ENCODE measurements at regions not wholly inside any gene's neighbourhood (a gene's known extent, or its start where the extent isn't known, plus 50 kb on each side); places are given as distances from the start of the nearest gene placed in this dataset.
"Not testable (repeated sequence)": the region's sequence is repeated elsewhere in the genome, so short reads cannot be mapped to it uniquely, and the experiment has no call there.

DNA sequence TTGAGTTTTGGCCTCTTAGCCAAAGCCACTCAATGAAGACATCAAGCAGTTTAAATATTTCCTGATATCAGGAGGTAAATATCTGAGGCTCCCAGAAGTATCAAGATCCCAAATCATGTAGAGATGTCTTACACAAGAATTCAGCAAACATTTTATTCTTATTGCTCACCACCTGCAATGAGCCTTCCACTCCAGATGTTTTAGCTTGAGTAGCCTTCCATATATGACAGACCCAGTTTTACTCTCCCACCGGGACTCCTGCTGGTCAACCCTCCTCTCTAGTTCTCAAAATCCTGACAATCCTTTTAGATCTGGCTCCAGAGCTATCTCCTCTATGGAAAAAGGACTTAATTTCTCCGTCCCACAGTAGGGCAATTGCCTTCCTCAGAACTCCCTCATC, 404.4 kb downstream of the KCNA4 start:
- H3K27me3 Mint-ChIP-seq: no peaks in the 10 kb centered on the region
- POLR2A ChIA-PET: no interaction called here
- peaks cover 12% of the 10 kb centered on the region for H3K9me3 Mint-ChIP-seq (ENCODE audit: low read depth)
- no peak overlapping the region for H3K4me3 Mint-ChIP-seq
- CTCF ChIA-PET: no interaction called here
- ATAC-seq (no peak), DNase-seq (no peak)
- no peaks in the 10 kb centered on the region for H3K36me3 Mint-ChIP-seq (ENCODE audit: low read depth)
- intact Hi-C loops (cut with DNase I, micrococcal nuclease): no loop called here
- H3K4me1 Mint-ChIP-seq: no peaks in the 10 kb centered on the region
- H3K27ac Mint-ChIP-seq: no peak overlapping the region

DNA sequence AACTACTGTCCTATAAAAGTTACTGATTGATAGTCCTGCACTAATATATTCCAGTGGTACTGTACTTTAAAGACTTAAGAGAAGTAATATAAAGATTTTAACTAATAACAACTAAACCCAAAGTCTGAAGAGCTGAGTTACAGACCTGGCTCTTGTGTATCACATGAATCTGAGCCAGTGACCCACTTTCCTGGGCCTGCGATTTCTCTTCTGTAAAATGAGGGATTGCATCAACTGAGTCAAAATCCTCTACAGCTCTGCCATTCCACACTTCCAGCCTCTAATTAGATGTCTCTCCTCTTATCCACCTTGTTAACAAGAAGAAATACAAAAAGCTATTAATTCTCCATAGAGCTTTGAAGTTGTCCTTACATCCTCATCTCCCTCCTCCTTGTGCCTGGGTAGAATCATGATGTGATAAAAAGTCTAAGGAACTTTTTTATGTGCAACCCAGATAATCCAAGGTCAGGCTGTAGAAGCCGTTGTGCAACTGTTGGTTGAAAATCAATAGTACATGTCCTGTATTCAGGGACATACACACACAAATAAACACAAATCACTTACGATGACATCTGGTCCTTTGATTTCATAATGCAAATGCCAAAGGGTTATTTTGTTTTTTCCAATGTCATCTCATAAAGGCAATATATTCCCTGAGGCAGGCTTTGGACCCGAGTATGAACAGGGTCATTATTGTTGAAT, 410.3 kb downstream of the KCNA4 start:
- Mint-ChIP-seq H3K27me3 (no peaks in the 10 kb centered on the region), H3K27ac (no peak overlapping the region), H3K4me1 (no peaks in the 10 kb centered on the region), H3K36me3 (ENCODE audit: low read depth) (no peaks in the 10 kb centered on the region), H3K9me3 (ENCODE audit: low read depth) (peaks cover 3% of the 10 kb centered on the region), H3K4me3 (no peak overlapping the region)
- intact Hi-C loops (cut with DNase I, micrococcal nuclease): no loop called here
- ATAC-seq: no peak
- DNase-seq: no peak
- CTCF ChIA-PET: no interaction called here
- POLR2A ChIA-PET: no interaction called here

DNA sequence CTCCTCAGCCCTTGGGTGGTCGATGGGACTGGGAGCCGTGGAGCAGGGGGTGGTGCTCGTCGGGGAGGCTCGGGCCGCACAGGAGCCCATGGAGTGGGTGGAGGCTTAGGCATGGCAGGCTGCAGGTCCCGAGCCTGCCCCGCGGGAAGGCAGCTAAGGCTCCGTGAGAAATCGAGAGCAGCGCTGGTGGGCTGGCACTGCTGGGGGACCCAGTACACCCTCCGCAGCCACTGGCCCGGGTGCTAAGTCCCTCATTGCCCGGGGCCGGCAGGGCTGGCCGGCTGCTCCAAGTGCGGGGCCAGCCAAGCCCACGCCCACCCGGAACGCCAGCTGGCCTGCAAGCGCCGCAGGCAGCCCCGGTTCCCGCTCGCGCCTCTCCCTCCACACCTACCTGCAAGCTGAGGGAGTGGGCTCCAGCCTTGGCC, 416.7 kb downstream of the KCNA4 start:
- CTCF ChIA-PET; H3K27ac Mint-ChIP-seq; H3K9me3 Mint-ChIP-seq (ENCODE audit: low read depth); H3K4me3 Mint-ChIP-seq; H3K36me3 Mint-ChIP-seq (ENCODE audit: low read depth); POLR2A ChIA-PET; ATAC-seq; H3K27me3 Mint-ChIP-seq; H3K4me1 Mint-ChIP-seq; DNase-seq; intact Hi-C loops (cut with DNase I, micrococcal nuclease): not testable (repeated sequence)

- ATAC-seq (no peak), DNase-seq (no peak)
- Mint-ChIP-seq H3K9me3 (ENCODE audit: low read depth) (peaks cover 5% of the 10 kb centered on the region), H3K27me3 (no peaks in the 10 kb centered on the region), H3K27ac (no peak overlapping the region), H3K36me3 (ENCODE audit: low read depth) (no peaks in the 10 kb centered on the region), H3K4me1 (no peaks in the 10 kb centered on the region), H3K4me3 (no peak overlapping the region)
- ChIA-PET POLR2A (no interaction called here), CTCF (no interaction called here)
- intact Hi-C loops (cut with DNase I, micrococcal nuclease): no loop called here
Observed at GRCh38 chr11:29584342-29584741, 432.5 kb downstream of the KCNA4 start.

- POLR2A ChIA-PET: no interaction called here
Observed at GRCh38 chr11:29578806-29579205, 438.0 kb downstream of the KCNA4 start.

GRCh38 chr11:29564486-29564885, 452.3 kb downstream of the KCNA4 start:
- no peak for ATAC-seq
- Mint-ChIP-seq H3K4me1 (no peaks in the 10 kb centered on the region), H3K27me3 (no peaks in the 10 kb centered on the region), H3K27ac (no peak overlapping the region), H3K36me3 (ENCODE audit: low read depth) (no peaks in the 10 kb centered on the region), H3K4me3 (no peak overlapping the region), H3K9me3 (ENCODE audit: low read depth) (peaks cover 12% of the 10 kb centered on the region)
- POLR2A ChIA-PET: no interaction called here
- CTCF ChIA-PET: interaction anchor here (0.6 kb wide), 1 partner anchor 221 kb away, joined by 3 read pairs; no protein-coding TSS in a partner anchor
- DNase-seq: no peak
- intact Hi-C loops (cut with DNase I, micrococcal nuclease): no loop called here

More at GRCh38 chr11:29578806-29579205, 438.0 kb downstream of the KCNA4 start:
- CTCF ChIA-PET: no interaction called here
- Mint-ChIP-seq H3K27ac (no peak overlapping the region), H3K4me1 (no peaks in the 10 kb centered on the region), H3K27me3 (no peaks in the 10 kb centered on the region), H3K36me3 (ENCODE audit: low read depth) (no peaks in the 10 kb centered on the region), H3K9me3 (ENCODE audit: low read depth) (peaks cover 7% of the 10 kb centered on the region), H3K4me3 (no peak overlapping the region)
- ATAC-seq: no peak
- intact Hi-C loops (cut with DNase I, micrococcal nuclease): no loop called here
- DNase-seq: no peak

DNA sequence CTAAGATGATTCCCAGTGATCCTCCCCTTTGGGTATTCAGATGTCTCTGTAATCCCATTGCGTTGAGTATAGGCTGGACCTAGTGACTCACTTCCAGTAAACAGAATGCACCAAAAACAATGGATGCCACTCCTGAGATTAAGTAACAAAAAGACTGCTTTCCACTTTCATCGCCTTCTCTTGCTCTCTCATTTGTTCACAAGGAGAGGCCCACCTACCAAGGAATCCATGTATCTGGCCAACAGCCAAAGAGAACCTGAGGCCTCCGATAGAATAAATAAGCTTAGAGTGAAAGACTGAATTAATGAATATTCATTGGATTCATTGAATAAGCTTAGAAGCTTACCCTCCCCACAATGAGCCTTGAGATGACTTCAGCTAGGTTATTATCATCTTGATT, 454.6 kb downstream of the KCNA4 start:
- intact Hi-C loops (cut with DNase I, micrococcal nuclease): no loop called here
- H3K4me1 Mint-ChIP-seq: no peaks in the 10 kb centered on the region
- no peaks in the 10 kb centered on the region for H3K27me3 Mint-ChIP-seq
- DNase-seq (no peak), ATAC-seq (no peak)
- no peaks in the 10 kb centered on the region for H3K36me3 Mint-ChIP-seq (ENCODE audit: low read depth)
- H3K27ac Mint-ChIP-seq: no peak overlapping the region
- no peak overlapping the region for H3K4me3 Mint-ChIP-seq
- ChIA-PET POLR2A (no interaction called here), CTCF (no interaction called here)
- H3K9me3 Mint-ChIP-seq (ENCODE audit: low read depth): peaks cover 4% of the 10 kb centered on the region

DNA sequence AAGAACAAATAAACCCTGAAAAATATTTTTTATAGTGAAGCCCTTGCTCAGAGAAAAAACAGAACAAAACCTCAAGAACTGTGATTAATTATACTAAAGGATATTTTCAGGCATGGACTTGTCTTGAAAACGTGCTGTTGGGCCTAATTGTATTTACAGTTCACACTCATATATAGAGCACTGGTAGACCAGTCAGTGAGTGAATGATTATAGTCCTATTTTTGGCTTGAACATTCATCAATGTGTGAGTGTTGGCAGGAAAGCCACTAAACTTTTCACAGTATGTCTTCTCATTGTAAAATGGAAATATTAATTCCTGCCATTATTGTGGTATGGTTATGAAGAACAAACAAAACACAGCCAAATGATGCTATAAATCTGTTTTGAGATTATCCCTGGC, 462.8 kb downstream of the KCNA4 start:
- H3K36me3 Mint-ChIP-seq (ENCODE audit: low read depth): no peaks in the 10 kb centered on the region
- CTCF ChIA-PET: interaction anchor here (1.4 kb wide), 1 partner anchor 12 kb away, joined by 3 read pairs; no protein-coding TSS in a partner anchor
- no peaks in the 10 kb centered on the region for H3K27me3 Mint-ChIP-seq
- DNase-seq (no peak), ATAC-seq (no peak)
- H3K4me3 Mint-ChIP-seq: no peak overlapping the region
- peaks cover 3% of the 10 kb centered on the region for H3K9me3 Mint-ChIP-seq (ENCODE audit: low read depth)
- H3K4me1 Mint-ChIP-seq: no peaks in the 10 kb centered on the region
- POLR2A ChIA-PET: no interaction called here
- intact Hi-C loops (cut with DNase I, micrococcal nuclease): no loop called here
- no peak overlapping the region for H3K27ac Mint-ChIP-seq

DNA sequence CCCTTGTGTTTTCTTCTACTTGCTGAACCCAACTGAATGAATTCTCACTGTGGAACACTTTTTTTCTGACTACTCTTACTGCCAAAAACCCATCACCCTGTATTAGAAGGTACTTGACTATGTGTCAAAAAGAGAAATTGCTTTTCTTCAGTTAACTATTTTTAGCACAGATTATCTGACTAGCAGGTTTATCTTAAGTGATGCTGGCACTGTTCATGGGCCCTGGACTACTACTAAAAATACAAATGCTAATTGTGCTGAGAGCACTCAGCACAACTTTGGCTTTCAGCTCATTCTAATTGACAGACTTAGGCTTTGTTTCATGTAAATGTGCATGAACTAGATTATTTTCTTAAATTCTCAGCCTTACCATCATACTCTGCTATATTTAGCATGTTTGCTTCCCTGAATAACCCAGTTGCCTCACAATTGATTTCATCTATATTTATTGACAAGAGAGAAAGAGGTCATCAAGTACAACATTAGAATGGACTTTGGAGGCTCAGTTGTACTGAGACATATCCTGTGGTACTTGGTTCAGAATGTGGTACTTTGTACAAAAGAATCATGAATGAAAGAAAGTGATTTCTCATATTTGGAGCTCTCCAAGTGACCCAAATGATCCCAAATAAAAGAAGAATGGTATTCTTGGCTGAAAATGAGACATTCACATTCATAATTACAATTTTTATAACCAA, 478.3 kb downstream of the KCNA4 start:
- intact Hi-C loops (cut with DNase I, micrococcal nuclease): no loop called here
- Mint-ChIP-seq H3K27me3 (no peaks in the 10 kb centered on the region), H3K9me3 (ENCODE audit: low read depth) (peaks cover 5% of the 10 kb centered on the region), H3K4me3 (no peak overlapping the region), H3K27ac (no peak overlapping the region), H3K36me3 (ENCODE audit: low read depth) (no peaks in the 10 kb centered on the region), H3K4me1 (no peaks in the 10 kb centered on the region)
- CTCF ChIA-PET: no interaction called here
- ATAC-seq (no peak), DNase-seq (no peak)
- POLR2A ChIA-PET: no interaction called here

DNA sequence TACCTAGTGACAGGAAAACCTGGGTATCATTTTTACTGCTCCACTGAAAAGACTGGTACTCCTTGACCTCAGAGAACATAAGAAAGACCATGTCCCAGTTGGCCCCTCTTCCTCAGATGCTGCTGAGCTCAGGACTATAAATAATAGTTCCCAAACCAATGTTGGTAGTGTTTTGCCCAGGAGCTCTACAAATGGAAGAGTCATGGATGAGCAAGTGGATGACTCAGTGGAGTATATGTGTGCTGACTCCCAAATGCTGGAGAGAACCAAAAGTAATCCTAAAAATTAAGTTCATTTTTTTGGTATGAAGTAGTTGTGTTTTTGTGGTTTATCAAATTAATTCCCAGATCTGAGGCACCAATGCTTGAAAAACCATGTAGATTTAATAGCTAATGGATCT, 482.0 kb downstream of the KCNA4 start:
- POLR2A ChIA-PET: no interaction called here
- H3K4me1 Mint-ChIP-seq: no peaks in the 10 kb centered on the region
- no peak for ATAC-seq
- H3K9me3 Mint-ChIP-seq (ENCODE audit: low read depth): peaks cover 5% of the 10 kb centered on the region
- CTCF ChIA-PET: no interaction called here
- H3K36me3 Mint-ChIP-seq (ENCODE audit: low read depth): no peaks in the 10 kb centered on the region
- no peak for DNase-seq
- no peak overlapping the region for H3K4me3 Mint-ChIP-seq
- H3K27me3 Mint-ChIP-seq: no peaks in the 10 kb centered on the region
- H3K27ac Mint-ChIP-seq: no peak overlapping the region
- intact Hi-C loops (cut with DNase I, micrococcal nuclease): no loop called here

GRCh38 chr11:29530961-29531360, 485.9 kb downstream of the KCNA4 start:
- Mint-ChIP-seq H3K27me3 (no peaks in the 10 kb centered on the region), H3K36me3 (ENCODE audit: low read depth) (no peaks in the 10 kb centered on the region), H3K9me3 (ENCODE audit: low read depth) (peaks cover 10% of the 10 kb centered on the region), H3K4me3 (no peak overlapping the region), H3K4me1 (no peaks in the 10 kb centered on the region), H3K27ac (no peak overlapping the region)
- ATAC-seq (no peak), DNase-seq (no peak)
- intact Hi-C loops (cut with DNase I, micrococcal nuclease): no loop called here
- ChIA-PET CTCF (no interaction called here), POLR2A (no interaction called here)

GRCh38 chr11:29527391-29527936, 489.4 kb downstream of the KCNA4 start:
- Mint-ChIP-seq H3K36me3 (ENCODE audit: low read depth) (no peaks in the 10 kb centered on the region), H3K4me3 (no peak overlapping the region), H3K27me3 (no peaks in the 10 kb centered on the region), H3K9me3 (ENCODE audit: low read depth) (peaks cover 18% of the 10 kb centered on the region), H3K4me1 (no peaks in the 10 kb centered on the region), H3K27ac (no peak overlapping the region)
- ATAC-seq (peak; percentile 33), DNase-seq (peak; percentile 6)
- intact Hi-C loops (cut with DNase I, micrococcal nuclease): no loop called here
- ChIA-PET POLR2A (no interaction called here), CTCF (no interaction called here)

Measured in activated CD4-positive, alpha-beta T cell treated with anti-CD3 and anti-CD28 coated beads for 36 hours (primary cell).